ENCODE measurements at regions not wholly inside any gene's neighbourhood (a gene's known extent, or its start where the extent isn't known, plus 50 kb on each side); places are given as distances from the start of the nearest gene placed in this dataset.
"Not testable (repeated sequence)": the region's sequence is repeated elsewhere in the genome, so short reads cannot be mapped to it uniquely, and the experiment has no call there.

GRCh38 chr6:138662471-138662870, 111.1 kb upstream of the CCDC28A start:
- DNase-seq (ENCODE audit: low read depth), result no peak

DNA sequence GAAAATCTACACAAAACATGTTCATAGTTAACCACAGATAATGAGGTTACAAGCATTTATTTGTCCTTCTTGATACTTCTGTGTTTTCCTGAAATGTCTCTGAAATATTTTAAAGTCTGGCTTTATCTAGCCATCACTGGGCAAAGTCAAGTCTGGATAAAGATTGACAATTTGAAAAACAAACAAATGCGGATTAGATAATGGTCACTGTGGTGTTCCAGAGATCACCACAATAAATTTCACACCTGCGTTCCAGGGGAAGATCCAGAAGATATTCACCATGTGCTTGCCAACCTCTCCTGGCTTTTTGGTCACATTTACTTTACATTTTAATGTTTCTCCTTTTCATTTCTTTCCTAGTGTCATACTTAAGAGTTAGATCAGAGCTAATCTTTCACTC, 109.7 kb upstream of the CCDC28A start:
- DNase-seq (ENCODE audit: low read depth), result no peak

DNA sequence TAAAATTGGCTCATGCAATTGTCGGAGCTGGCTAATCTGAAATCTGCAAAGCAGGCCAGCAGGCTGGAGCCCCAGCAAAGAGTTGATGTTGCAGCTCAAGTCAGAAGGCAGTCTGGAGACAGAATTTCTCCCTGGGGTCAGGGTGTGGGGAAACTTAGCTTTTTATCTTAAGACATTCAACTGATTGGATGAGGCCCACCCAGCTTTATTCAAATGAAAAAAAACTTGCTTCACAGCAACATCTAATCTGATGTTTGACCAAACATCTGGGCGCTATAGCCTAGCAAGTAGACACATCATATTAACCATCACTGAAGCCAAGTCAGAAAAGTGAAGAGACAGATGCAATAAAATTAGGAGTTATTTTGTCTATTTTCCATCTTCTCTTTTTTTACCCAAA, 108.8 kb upstream of the CCDC28A start:
- DNase-seq (ENCODE audit: low read depth), result no peak

DNA sequence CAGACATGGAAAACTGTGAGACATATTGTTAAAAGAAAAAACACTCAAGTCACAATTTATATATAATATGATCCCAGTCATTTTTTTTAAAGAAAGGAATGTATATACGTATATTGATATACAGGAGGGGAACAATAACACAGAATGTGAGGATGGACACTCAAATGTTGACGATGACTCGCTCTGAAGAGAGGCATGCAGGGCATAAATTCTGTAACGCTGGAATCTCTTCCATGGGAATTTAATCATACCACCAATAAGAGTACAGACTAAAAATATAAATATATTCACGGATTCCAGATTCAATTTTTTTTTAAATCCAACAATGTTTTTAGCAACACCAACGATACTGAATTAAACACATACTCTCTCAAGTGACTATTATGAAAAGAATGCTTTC, 106.9 kb upstream of the CCDC28A start:
- no peak for DNase-seq (ENCODE audit: low read depth)

- DNase-seq (ENCODE audit: low read depth), result no peak
These were observed 106.2 kb upstream of the CCDC28A start for GRCh38 chr6:138667408-138667807.

DNA sequence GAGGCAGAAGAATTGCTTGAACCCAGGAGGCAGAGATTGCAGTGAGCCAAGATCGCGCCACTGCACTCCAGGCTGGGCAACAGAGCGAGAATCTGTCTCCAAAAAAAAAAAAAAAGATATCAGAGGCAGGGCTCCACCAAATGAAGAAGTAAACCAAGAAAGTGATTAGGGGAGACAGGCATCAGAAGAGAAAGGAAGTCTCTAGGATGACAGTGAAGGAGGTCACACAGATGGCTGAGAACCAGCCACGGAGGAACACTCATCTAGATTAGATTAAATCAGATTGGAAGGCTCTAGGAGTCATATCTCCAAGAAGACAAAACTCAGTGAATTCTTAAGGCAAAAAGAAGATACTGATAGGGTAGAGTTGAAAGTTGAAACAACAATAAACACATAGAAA, 102.2 kb upstream of the CCDC28A start:
- DNase-seq (ENCODE audit: low read depth), result no peak

GRCh38 chr6:138673346-138674014, 100.1 kb upstream of the CCDC28A start:
- no peak for DNase-seq (ENCODE audit: low read depth)

GRCh38 chr6:138674444-138674843, 99.1 kb upstream of the CCDC28A start:
- not testable (repeated sequence) for DNase-seq (ENCODE audit: low read depth)

DNA sequence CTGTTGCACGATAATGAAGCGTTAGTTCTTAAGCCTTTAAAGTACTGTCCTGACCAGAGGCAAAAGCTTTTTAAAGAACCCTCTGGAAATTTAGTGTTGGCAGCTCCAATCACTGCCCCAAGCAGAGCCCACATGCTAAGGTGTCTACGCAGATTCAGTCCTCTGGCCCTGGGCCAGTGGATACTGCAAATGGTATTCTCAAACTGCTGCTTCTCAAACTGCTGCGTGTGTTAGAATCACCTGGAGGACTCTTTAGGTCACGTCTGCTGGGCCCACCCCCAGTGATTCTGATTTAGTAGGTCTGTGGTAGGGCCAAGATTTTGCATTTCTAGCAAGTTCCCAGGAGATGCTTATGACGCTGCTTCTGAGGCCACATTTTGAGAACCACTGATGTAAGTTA, 96.0 kb upstream of the CCDC28A start:
- DNase-seq (ENCODE audit: low read depth), result no peak

GRCh38 chr6:138678168-138678567, 95.4 kb upstream of the CCDC28A start:
- no peak for DNase-seq (ENCODE audit: low read depth)

- DNase-seq (ENCODE audit: low read depth), result no peak
These were observed 93.5 kb upstream of the CCDC28A start for GRCh38 chr6:138680085-138680484.

- no peak for DNase-seq (ENCODE audit: low read depth)
These were observed 91.9 kb upstream of the CCDC28A start for GRCh38 chr6:138681627-138682026.

DNA sequence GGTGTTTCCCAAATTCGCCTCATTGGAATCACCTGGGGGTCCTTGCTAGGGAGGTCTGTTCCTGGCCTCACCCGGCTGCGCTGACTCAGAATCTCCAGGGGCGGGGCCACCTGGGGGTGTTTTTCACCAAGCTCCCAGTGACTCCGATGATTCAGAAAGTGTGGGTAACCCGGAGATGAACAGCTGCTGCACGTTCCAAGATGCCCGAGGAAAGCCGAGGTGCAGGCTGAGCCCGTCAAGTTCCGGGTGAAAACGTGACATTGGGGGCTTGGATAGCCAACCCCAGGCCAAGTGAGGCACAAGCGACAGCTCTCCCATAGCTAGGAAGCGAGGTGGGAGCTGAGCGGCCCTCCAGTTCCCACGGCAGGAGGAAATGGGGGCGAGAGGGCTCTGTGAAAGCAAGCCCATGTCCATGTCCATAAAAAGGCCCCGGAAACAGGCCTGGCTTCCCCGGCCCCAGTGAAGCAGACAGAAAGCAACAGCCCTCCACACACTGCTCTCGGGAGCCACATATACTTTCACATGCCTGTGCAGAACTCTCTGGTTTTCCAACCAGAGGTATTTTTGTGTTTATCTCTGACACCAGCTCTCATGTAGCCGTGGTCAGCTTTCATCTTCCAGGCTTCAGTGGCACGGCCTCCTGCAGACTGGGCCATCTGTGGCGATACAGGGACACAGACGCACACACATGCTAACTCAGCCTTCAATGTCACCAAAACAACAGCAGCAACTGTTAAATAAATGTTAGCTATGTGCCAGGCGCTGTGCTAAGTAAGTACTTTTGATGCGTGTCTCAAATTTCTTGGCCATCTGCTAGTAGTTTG, 90.7 kb upstream of the CCDC28A start:
- no peak for DNase-seq (ENCODE audit: low read depth)

DNA sequence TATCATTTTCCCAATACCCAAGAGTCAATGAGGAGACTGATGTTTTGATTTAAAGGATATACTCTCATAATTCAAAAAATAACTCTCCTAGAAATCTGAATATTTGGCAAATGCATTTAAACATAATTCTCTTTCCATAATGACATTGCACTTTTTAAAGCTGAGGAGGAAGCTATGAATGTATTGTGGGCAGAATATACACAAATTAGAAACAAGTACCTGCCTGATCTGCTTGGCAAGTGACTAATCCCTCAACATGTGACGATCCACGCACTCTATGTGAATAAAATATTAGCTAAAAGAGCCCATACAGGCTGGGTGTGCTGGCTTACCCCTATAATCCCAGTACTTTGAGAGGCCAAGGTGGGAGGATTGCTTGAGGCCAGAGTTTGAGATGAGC, 88.3 kb upstream of the CCDC28A start:
- DNase-seq (ENCODE audit: low read depth), result no peak

- no peak for DNase-seq (ENCODE audit: low read depth)
These were observed 87.8 kb upstream of the CCDC28A start for GRCh38 chr6:138685781-138686180.

DNA sequence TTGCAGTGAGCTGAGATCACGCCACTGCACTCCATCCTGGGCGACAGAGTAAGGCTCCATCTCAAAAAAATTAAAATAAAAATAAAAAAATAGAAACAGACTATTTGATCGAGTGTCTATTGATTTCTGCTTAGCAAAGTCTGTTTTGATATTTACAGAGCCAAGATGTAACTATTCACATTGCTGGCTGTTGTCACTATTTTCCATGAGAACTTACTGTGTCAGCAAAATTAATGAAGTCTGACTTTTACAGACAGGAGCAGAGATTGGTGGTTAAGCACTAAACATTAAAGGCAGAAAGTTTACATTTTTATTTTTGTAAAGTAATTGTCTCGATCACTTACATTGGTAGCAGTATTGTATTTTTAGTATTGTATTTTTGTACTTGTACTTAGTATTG, 85.0 kb upstream of the CCDC28A start:
- no peak for DNase-seq (ENCODE audit: low read depth)

GRCh38 chr6:138689849-138690248, 83.7 kb upstream of the CCDC28A start:
- DNase-seq (ENCODE audit: low read depth), result no peak

DNA sequence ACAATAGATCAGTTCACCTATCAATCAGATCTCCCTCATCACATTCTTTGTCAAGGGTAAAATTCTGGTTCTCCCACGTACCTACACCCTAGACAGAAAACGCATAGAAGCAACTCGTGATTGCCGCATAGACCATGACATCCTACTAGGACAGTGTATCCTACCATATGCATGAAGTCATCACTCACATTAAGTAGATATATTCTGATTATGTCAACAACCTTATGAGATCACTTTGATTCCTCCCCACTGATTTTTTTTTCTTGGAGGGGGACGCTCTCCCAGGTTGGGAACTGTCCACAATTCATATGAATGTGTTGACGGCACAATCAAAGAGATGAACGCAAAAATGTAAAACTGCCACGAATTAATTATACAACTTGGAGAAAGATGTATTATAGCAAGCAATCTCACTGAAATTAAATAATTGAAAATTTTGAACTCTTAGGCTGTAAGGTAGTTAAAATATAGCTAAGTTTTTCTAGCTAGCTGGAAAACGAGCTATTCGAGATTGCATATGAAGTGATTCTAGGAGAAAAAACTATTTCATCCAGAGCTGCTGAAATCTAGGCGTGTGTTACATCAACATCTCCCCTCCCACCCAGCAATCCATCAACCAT, 82.5 kb upstream of the CCDC28A start:
- DNase-seq (ENCODE audit: low read depth), result no peak

GRCh38 chr6:138691595-138692057, 81.9 kb upstream of the CCDC28A start:
- DNase-seq (ENCODE audit: low read depth), result no peak

GRCh38 chr6:138692058-138692977, 81.3 kb upstream of the CCDC28A start:
- peak; percentile 27 for DNase-seq (ENCODE audit: low read depth)

DNA sequence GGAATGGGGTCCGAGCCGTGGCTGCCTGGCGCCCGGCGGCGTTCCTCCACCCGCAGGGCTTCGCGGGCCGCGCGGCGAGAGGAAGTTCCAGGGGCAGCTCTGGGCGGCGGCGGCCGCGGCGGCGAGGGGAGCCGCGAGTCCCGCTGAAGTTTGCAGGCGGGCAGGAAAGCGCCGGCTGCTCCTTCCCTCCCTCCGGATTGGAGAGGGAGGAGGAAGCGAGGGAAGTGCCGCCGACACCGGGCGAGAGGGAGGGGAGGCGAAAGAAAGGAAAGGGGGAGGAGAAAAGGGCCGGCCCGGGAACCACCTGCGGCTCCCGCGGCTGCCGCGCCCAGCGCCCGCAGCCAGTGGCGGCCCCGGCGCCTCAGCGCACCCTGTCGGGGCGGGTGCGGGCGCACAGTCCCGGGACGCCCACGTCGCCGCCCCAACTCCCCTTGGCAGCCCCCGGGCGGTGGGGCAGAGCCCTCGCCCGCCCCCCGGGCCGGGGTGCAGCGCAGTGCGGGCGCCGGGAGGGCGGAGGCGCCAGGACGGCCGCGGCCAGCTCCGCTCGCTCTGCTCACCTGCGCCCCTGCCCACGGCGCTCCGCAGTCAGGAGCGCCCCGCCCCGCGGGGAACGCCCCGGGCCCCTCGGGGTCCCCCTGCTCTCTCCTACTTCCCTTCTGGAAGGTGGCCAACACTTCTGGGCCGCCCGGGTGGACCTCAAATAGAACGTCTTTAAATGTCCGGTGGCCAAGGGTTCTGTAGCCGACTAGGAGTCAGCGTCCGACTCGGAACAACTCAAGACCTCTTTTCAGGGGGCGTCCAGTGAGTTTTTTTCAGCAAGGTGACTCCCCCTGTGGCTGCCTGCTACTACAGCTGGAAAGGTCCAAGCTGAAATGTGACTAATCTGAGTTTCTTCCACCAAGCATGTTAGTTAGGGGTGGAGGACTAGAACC, 80.3 kb upstream of the CCDC28A start:
- peak; percentile 13 for DNase-seq (ENCODE audit: low read depth)
